Naive B cell (primary cell): ENCODE measurements at regions not wholly inside any gene's neighbourhood (a gene's known extent, or its start where the extent isn't known, plus 50 kb on each side); places are given as distances from the start of the nearest gene placed in this dataset.
A peak's percentile ranks its signal among the peaks of the same experiment; 100 is the strongest.
"Not testable (repeated sequence)": the region's sequence is repeated elsewhere in the genome, so short reads cannot be mapped to it uniquely, and the experiment has no call there.

Experiments
- ATAC-seq, 2 donors: fragments of 150-1000 bp; cut with Tn5 transposase; 2 replicates each; pipeline ENCODE4 v1.10.0; 2021; ENCODE audit warnings: low read depth in 2 of 2, mild to moderate bottlenecking in 2 of 2, moderate library complexity in 2 of 2
- DNase-seq: peaks from one replicate; pipeline ENCODE4 v3.0.0; 2022
- H3K27ac Mint-ChIP-seq, 6 donors: one replicate each; pipeline ENCODE4 v1.8.0; 2020 to 2022; ENCODE audit warnings: mild to moderate bottlenecking in 6 of 6, mixed read lengths in 6 of 6, moderate library complexity in 5 of 6, inconsistent platforms in 2 of 6
- H3K27me3 Mint-ChIP-seq, 3 donors: one replicate each; pipeline ENCODE4 v1.8.0; 2021 to 2022; ENCODE audit warnings: mixed read lengths in 3 of 3, mild to moderate bottlenecking in 1 of 3
- H3K36me3 Mint-ChIP-seq, 2 donors: one replicate each; pipeline ENCODE4 v1.8.0; 2020 to 2022; ENCODE audit warnings: mixed read lengths in 2 of 2, inconsistent platforms in 1 of 2, mild to moderate bottlenecking in 1 of 2
- H3K4me1 Mint-ChIP-seq, 3 donors: one replicate each; pipeline ENCODE4 v1.8.0; 2020 to 2022; ENCODE audit warnings: mixed read lengths in 3 of 3, inconsistent platforms in 1 of 3, mild to moderate bottlenecking in 1 of 3, moderate library complexity in 1 of 3
- H3K4me3 Mint-ChIP-seq, 8 donors: one replicate each; pipeline ENCODE4 v1.8.0; 2020 to 2022; ENCODE audit warnings: mild to moderate bottlenecking in 8 of 8, mixed read lengths in 8 of 8, moderate library complexity in 8 of 8, inconsistent platforms in 2 of 8
- H3K9me3 Mint-ChIP-seq, 7 donors: one replicate each; pipeline ENCODE4 v1.8.0; 2020 to 2022; ENCODE audit warnings: mixed read lengths in 7 of 7, mild to moderate bottlenecking in 5 of 7, inconsistent platforms in 2 of 7, moderate library complexity in 1 of 7

DNA sequence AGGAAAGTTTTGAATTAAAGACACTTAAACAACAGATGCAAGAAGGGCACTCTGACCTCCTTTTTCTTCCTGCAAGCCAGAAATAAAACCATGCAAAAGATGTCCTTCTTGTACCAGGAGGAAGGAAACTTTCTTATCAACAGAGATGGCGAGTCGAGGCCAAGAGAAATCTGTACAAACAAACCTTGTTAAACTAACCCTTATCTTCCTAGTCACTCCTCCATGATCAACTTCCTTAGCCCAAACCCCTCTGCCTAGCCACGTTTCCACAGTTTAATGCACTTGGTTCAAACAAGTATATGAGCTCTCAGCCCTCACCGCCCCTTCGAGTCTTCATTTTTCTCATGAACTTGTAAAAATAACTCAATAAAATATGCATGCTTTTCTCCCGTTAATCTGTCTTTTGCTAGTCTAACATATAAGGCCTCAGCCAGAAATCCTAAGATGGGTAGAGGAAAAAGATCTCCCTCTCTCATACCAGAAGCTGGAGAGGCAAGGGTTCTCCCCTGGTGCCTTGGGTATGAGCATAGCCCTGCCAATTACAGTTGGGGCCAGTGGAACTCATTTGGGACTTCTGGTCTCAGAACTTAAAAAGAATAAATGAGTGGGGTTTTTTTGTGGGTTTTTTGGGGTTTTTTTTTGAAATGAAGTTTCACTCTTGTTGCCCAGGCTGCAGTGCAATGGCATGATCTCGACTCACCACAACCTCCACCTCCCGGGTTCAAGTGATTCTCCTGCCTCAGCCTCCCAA is 141.7 kb upstream of the SOD1 start:
- Mint-ChIP-seq H3K9me3 (no peaks in the 10 kb centered on the region), H3K27me3 (no peaks in the 10 kb centered on the region), H3K36me3 (no peaks in the 10 kb centered on the region), H3K4me3 (no peak overlapping the region), H3K4me1 (no peaks in the 10 kb centered on the region), H3K27ac (peak overlapping the region in 1 of 6 donors; percentile 41)
- DNase-seq: no peak
- no peak for ATAC-seq

DNA sequence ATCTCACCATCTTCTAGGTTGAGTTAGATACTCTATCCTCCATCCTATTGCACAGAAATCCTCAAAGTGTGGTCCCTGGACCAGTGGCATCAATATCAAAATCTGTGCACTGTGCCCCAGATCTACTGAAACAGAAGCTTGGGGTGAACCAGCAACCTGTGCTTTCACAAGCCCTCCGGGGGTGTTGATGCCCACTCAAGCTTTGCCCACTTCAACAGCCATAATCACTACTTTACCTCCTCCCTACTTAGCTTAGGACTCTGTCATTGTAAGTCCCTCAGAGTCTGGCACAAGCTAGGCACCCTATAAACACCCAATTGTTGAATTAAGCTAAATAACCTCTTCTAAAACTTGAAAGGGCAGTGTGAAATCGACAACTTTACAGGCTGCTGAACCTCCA is 144.2 kb upstream of the SOD1 start:
- H3K27ac Mint-ChIP-seq: no peak overlapping the region
- no peak overlapping the region for H3K4me3 Mint-ChIP-seq
- no peak for ATAC-seq
- peaks cover 0 to under 1% (median 0%) of the 10 kb centered on the region in 3 donors for H3K4me1 Mint-ChIP-seq
- DNase-seq: no peak
- no peaks in the 10 kb centered on the region for H3K27me3 Mint-ChIP-seq
- H3K9me3 Mint-ChIP-seq: no peaks in the 10 kb centered on the region
- no peaks in the 10 kb centered on the region for H3K36me3 Mint-ChIP-seq

DNA sequence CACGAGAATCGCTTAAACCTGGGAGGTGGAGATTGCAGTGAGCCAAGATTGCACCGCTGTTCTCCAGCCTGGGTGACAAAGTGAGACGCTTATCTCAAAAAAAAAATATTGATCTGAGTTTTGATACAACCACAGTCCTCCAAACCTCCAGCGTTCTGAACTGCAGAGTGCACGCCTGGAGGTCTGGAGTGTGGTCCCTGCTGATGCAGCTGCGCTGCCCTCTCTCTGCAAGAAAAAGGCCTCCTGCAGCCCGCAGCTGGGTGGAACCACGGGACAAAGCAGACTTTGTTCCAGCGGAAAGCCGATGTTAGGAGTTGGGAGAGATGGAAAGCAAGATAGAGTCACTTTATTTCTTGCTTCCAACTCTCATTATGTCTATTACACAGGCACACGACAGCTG is 144.9 kb upstream of the SOD1 start:
- DNase-seq (no peak), ATAC-seq (no peak)
- no peak overlapping the region for H3K4me3 Mint-ChIP-seq
- H3K27me3 Mint-ChIP-seq: no peaks in the 10 kb centered on the region
- H3K9me3 Mint-ChIP-seq: no peaks in the 10 kb centered on the region
- H3K27ac Mint-ChIP-seq: no peak overlapping the region
- peaks cover 1 to 7% (median 3%) of the 10 kb centered on the region in 3 donors for H3K4me1 Mint-ChIP-seq
- no peaks in the 10 kb centered on the region for H3K36me3 Mint-ChIP-seq

DNA sequence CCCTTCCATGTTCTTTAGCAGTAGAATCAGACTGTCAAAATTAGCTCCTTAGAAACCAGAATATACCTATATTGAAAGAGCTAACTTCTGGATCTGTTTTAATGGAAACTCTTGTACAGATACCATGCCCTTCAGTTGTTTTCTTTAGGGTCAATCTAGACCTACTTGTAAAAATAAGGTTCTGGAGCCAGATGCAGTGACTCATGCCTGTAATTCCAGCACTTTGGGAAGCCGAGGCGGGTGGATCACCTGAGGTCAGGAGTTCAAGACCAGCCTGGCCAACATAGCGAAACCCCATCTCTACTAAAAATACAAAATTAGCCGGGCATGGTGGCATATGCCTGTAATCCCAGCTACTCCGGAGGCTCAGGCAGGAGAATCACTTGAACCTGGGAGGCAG is 146.0 kb upstream of the SOD1 start:
- peaks cover 5 to 17% (median 12%) of the 10 kb centered on the region in 3 donors for H3K4me1 Mint-ChIP-seq
- not testable (repeated sequence) for H3K36me3 Mint-ChIP-seq, H3K9me3 Mint-ChIP-seq, H3K27me3 Mint-ChIP-seq, DNase-seq, ATAC-seq, H3K4me3 Mint-ChIP-seq, H3K27ac Mint-ChIP-seq

DNA sequence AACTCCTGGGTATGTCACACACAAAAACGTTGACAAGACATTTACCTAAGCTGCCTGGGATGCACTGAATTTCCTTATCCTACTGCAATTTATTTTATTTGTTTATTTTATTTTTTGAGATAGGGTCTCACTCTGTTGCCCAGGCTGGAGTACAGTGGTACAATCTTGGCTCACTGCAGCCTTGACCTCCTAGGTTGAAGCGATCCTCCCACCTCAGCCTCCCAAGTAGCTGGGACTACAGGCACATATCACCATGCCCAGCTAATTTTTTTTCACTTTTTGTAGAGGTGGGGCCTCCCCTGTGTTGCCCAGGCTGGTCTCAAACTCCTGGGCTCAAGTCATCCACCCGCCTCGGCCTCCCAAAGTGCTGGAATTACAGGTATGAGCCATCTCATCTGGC is 147.5 kb upstream of the SOD1 start:
- H3K27me3 Mint-ChIP-seq, ATAC-seq, H3K36me3 Mint-ChIP-seq, H3K27ac Mint-ChIP-seq, DNase-seq, H3K9me3 Mint-ChIP-seq, H3K4me3 Mint-ChIP-seq: not testable (repeated sequence)
- peaks cover 13 to 30% (median 19%) of the 10 kb centered on the region in 3 donors for H3K4me1 Mint-ChIP-seq

DNA sequence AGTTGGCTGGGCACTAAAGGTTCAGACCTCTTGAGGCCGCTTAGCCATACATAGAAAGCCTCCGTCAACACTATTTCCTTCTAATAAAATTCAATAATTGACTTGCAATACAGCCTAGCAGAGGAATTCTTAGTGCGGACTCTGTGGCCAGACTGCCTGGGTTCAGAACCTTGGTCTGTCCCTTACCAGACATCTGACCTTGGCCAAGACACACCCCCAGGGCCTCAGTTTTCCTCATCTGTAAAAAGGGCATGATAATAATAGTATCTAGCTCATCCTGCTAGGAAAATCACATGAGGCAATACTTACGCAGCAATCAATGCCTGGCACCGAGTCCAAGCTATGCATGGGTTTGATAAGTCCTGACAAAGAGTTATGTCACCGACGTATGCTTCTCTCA is 148.2 kb upstream of the SOD1 start:
- ATAC-seq (no peak), DNase-seq (no peak)
- Mint-ChIP-seq H3K36me3 (no peaks in the 10 kb centered on the region), H3K27me3 (no peaks in the 10 kb centered on the region), H3K4me1 (peaks cover 21 to 36% (median 24%) of the 10 kb centered on the region in 3 donors), H3K27ac (no peak overlapping the region), H3K4me3 (no peak overlapping the region), H3K9me3 (peaks cover 0 to 2% (median 0%) of the 10 kb centered on the region in 7 donors)

DNA sequence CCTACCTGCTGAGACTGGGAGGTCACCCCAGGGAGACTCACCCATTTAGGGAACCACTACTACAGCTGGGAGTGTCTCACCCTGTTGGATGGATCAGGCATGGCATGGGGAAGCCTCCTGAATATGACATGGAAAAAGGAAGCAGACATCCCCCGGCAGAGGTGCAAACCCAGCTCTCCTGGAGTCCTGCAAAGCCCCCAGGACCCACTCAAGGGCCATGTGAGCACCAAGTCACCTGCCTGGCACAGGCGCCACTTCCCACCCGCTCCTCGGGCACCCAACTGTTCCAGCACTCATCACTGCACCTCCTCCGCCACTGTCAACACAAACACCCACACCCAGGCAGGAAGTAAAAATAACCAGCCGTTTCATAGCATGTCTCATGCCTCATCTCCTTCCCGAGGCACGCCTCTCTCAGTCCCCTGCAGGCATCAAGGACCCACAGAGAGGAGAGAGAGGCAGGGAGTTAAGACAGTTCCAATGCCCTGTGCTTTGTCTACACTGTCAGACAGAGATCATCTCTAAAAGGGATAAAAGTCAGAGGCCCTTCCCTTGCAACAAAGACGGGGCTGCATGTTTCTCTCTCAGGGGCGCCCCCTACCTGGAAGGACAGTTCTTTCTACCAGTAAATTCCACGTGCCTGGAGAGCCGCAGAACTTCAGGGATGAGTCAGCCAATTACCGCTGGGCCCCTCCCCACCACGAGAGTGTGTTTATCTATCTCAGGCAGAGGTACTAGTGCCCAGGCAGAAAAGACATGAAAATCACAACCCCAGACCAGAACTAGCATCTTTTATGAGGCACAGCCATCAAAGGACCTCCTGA is 150.1 kb upstream of the SOD1 start:
- peaks cover 24 to 41% (median 27%) of the 10 kb centered on the region in 3 donors for H3K4me1 Mint-ChIP-seq
- H3K36me3 Mint-ChIP-seq: no peaks in the 10 kb centered on the region
- DNase-seq (no peak), ATAC-seq (no peak)
- H3K27ac Mint-ChIP-seq: peak overlapping the region in 2 of 6 donors; percentile 54 to 86
- no peaks in the 10 kb centered on the region for H3K27me3 Mint-ChIP-seq
- H3K9me3 Mint-ChIP-seq: peaks cover 0 to 6% (median 0%) of the 10 kb centered on the region in 7 donors
- peak overlapping the region in 4 of 8 donors; percentile 5 to 61 (median 27) for H3K4me3 Mint-ChIP-seq

DNA sequence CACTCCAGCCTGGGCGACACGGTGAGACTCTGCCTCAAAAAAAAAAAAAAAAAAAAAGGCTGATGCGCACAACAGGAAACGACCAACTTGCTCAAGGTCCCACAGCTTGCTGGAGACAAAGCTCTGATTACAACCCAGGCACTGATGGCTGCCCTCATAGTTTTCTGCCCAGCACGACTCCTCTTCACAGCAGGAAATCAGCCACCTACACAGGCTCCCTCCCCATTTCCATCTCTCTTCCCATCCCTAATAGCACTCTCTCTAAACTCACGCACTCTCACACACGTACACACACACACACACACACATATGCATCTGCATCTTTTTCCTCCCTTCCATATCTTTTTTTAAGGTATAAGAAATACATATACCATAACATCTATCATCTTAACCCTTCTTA is 153.5 kb upstream of the SOD1 start:
- DNase-seq (no peak), ATAC-seq (no peak)
- peaks cover 24 to 41% (median 27%) of the 10 kb centered on the region in 3 donors for H3K4me1 Mint-ChIP-seq
- no peak overlapping the region for H3K4me3 Mint-ChIP-seq
- H3K9me3 Mint-ChIP-seq: peaks cover 0 to 6% (median 0%) of the 10 kb centered on the region in 7 donors
- no peaks in the 10 kb centered on the region for H3K27me3 Mint-ChIP-seq
- peak overlapping the region in 3 of 6 donors; percentile 90 to 95 (median 92) for H3K27ac Mint-ChIP-seq
- H3K36me3 Mint-ChIP-seq: no peaks in the 10 kb centered on the region

DNA sequence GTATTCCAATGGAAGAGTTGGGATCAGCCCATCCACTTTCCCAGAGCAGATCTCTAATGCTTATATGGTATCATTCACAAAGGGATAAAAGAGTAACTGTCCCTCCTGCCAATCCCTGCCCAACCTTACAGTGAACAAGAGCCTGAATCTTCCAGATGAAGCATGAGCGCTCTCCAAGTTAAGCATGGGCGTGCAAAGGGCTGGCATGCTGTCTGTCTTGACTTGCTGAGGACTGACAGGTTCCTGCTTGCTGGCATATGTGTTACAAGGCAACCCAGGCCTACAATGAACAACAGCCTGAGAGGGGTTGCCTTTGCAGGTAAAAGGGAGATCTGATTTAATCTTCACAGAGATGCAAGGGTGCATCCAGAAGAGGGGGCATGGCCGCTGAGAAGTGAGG is 155.6 kb upstream of the SOD1 start:
- H3K27me3 Mint-ChIP-seq: no peaks in the 10 kb centered on the region
- no peak for ATAC-seq
- H3K9me3 Mint-ChIP-seq: peaks cover 0 to 6% (median 0%) of the 10 kb centered on the region in 7 donors
- no peaks in the 10 kb centered on the region for H3K36me3 Mint-ChIP-seq
- no peak for DNase-seq
- H3K27ac Mint-ChIP-seq: peak overlapping the region in 1 of 6 donors; percentile 74
- peaks cover 18 to 28% (median 19%) of the 10 kb centered on the region in 3 donors for H3K4me1 Mint-ChIP-seq
- H3K4me3 Mint-ChIP-seq: no peak overlapping the region

DNA sequence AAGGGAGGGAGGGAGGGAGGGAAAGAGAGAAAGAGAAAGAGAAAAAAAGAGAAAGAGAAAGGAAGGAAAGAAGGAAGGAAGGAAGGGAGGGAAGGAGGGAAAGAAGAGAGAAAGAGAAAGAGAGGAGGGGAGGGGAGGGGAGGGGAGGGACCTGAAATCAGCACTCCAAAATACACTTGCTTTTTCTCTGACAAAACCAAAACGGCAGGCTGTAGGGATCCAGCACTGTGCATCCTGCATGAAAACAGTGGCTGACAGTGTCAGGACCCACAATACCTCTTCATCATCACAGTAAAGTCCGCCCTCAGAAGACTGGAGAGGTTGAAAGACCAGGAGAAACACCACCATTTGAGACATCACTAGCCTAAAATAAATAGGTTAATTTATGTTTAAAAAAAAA is 156.0 kb upstream of the SOD1 start:
- no peak overlapping the region for H3K27ac Mint-ChIP-seq
- H3K36me3 Mint-ChIP-seq: no peaks in the 10 kb centered on the region
- peaks cover 15 to 23% (median 19%) of the 10 kb centered on the region in 3 donors for H3K4me1 Mint-ChIP-seq
- no peak overlapping the region for H3K4me3 Mint-ChIP-seq
- ATAC-seq: no peak
- DNase-seq: no peak
- H3K27me3 Mint-ChIP-seq: no peaks in the 10 kb centered on the region
- peaks cover 0 to 6% (median 0%) of the 10 kb centered on the region in 7 donors for H3K9me3 Mint-ChIP-seq

DNA sequence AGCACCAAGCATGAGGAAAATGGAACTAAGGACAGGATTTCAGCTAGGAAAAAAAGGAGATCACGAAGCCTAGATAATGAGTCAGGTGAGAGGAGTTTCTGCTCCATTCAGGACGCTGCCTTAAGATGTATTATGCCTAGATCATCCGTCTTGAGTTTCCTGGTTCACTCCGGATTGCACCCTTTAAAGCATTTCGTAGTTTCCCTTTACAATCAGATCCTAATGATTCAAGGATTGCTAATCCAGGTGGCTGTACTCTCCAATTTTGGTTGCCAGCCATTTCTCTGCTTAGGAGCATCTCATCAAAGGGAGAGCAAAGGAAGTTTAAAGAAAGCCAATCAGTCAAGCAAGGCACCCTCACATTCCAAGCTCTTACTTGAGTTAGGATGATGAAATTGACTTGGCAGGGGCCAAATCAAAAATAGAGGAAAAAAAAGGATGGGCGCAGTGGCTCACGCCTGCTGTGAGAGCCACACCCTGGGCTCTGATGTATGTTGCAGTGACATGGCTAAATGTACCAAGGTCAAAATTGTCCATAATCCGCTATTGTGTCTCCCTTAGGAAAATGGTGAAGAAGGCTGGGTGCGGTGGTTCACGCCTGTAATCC is 156.9 kb upstream of the SOD1 start:
- DNase-seq (no peak), ATAC-seq (no peak)
- Mint-ChIP-seq H3K27ac (peak overlapping the region in 2 of 6 donors; percentile 32 to 64), H3K27me3 (no peaks in the 10 kb centered on the region), H3K4me1 (peaks cover 10 to 17% (median 15%) of the 10 kb centered on the region in 3 donors), H3K36me3 (no peaks in the 10 kb centered on the region), H3K4me3 (no peak overlapping the region), H3K9me3 (peaks cover 0 to 6% (median 0%) of the 10 kb centered on the region in 7 donors)

DNA sequence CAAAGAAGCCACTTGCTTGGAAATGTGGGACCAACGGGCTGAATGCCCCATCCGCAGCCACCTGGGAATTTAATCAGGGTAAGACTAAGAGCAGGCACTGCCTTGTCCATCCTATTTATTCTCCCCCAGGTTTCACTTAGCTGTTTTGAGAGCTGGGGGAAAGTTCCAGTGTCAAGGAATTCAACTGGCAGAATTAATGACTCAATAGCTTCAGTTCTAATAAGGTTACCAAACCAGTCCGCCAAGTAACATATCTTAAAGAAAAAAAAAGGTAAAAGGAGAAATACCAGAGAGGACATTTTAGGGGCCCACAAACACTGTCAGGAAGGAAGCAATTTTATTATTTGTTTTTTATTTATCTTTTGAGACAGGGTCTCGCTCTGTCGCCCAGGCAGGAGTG is 157.6 kb upstream of the SOD1 start:
- peaks cover 0 to 6% (median 0%) of the 10 kb centered on the region in 7 donors for H3K9me3 Mint-ChIP-seq
- no peak overlapping the region for H3K27ac Mint-ChIP-seq
- ATAC-seq (no peak), DNase-seq (no peak)
- no peaks in the 10 kb centered on the region for H3K27me3 Mint-ChIP-seq
- H3K4me3 Mint-ChIP-seq: no peak overlapping the region
- H3K4me1 Mint-ChIP-seq: peaks cover 9 to 11% (median 10%) of the 10 kb centered on the region in 3 donors
- H3K36me3 Mint-ChIP-seq: no peaks in the 10 kb centered on the region

DNA sequence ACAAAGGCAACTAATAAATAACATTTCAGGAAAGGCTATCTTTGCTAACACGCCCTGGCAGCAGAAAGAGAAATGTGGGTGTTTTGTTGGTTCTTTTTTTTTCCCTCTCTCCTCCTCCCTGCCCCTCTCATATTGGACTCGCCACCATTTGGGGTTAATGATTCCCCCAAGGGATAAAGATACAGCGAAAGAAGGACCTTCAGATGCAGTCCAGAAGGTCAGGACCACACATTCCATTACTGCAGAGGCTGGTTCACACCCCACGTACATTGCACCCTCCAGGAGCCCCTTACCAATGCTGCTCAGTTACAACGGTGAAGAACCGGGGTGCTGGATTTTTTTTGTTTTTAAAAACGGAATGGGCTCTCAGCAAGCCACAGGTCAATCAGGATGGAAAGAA is 156.9 kb upstream of the TIAM1 start:
- Mint-ChIP-seq H3K27ac (peak overlapping the region in 2 of 6 donors; percentile 47 to 54), H3K27me3 (no peaks in the 10 kb centered on the region), H3K9me3 (peaks cover 0 to 1% (median 0%) of the 10 kb centered on the region in 7 donors), H3K4me1 (peaks cover under 1 to 2% (median under 1%) of the 10 kb centered on the region in 3 donors), H3K4me3 (no peak overlapping the region), H3K36me3 (no peaks in the 10 kb centered on the region)
- ATAC-seq (no peak), DNase-seq (no peak)
